AG10803 (cell line): ENCODE measurements at regions not wholly inside any gene's neighbourhood (a gene's known extent, or its start where the extent isn't known, plus 50 kb on each side); places are given as distances from the start of the nearest gene placed in this dataset.

Experiments used
- DNase-seq: peaks from one replicate; pipeline ENCODE4 v3.0.0; 2010; ENCODE audit warnings: low read depth
- H3K4me3 ChIP-seq: 2 replicates; pipeline ENCODE4 v1.5.1; 2011; ENCODE audit warnings: mild to moderate bottlenecking, low read length, control low read depth
- CTCF ChIP-seq: conservative IDR thresholded peaks from 2 replicates; pipeline ENCODE4 v1.5.1; 2011; ENCODE audit warnings: mild to moderate bottlenecking, low read length, control low read depth, inconsistent platforms

- no peak for DNase-seq
- no peak overlapping the region for H3K4me3 ChIP-seq
- TF ChIP-seq CTCF: no peak
Measured at GRCh38 chr5:68673106-68673822, 420.6 kb upstream of the SLC30A5 start.

- TF ChIP-seq CTCF: no peak
- DNase-seq: no peak
- H3K4me3 ChIP-seq: no peak overlapping the region
Measured at GRCh38 chr5:68673823-68674180, 420.0 kb upstream of the SLC30A5 start.

- H3K4me3 ChIP-seq: no peak overlapping the region
- no peak for DNase-seq
- no peak for TF ChIP-seq CTCF
Measured at GRCh38 chr5:68679041-68679440, 414.8 kb upstream of the SLC30A5 start.

GRCh38 chr5:68680366-68680765 is 413.4 kb upstream of the SLC30A5 start:
- DNase-seq: peak; percentile 42
- H3K4me3 ChIP-seq: no peak overlapping the region
- no peak for TF ChIP-seq CTCF

DNA sequence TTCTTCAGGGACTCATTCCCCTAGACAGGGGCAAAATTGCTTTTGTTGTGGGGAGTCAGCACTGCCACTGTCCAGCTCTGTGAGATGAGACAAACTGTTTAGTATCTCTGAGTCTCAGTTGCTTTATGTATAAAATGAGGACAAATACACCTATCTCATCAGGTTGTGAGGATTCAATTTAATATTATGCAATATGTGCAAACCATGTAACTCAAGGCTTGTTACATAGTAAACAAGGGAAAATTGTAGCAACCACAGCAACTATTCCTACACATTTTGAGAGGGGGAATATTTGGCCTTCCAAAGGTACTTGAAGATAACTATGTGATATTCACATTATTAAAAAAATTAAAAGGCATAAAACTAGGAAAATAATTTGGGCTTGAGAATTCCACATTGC is 411.9 kb upstream of the SLC30A5 start:
- no peak for DNase-seq
- H3K4me3 ChIP-seq: no peak overlapping the region
- TF ChIP-seq CTCF: no peak

GRCh38 chr5:68682400-68683160 is 411.2 kb upstream of the SLC30A5 start:
- TF ChIP-seq CTCF: no peak
- no peak for DNase-seq
- H3K4me3 ChIP-seq: no peak overlapping the region

DNA sequence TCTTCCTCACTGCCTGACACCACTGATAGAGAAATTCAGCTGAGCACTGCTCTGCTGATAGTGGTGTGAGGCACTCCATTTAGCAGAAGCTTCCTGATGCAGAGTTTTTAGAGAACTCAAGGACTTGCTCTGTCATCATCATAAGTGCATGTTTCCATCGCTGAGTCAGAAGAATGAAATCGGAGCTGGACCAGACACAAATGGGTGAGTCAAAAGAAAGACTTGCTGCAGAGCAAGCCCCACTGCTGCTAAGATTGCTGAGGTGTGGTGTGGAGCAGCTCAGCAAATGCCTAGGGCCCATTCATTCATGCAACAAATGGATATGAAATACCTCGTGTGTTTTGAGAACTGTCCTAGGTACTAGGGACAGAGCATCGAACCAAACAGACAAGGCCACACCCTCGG is 410.2 kb upstream of the SLC30A5 start:
- DNase-seq: peak; percentile 95
- TF ChIP-seq CTCF: no peak

More for the DNA sequence above, 410.2 kb upstream of the SLC30A5 start:
- no peak overlapping the region for H3K4me3 ChIP-seq
